B cell (primary cell): ENCODE measurements at regions not wholly inside any gene's neighbourhood (a gene's known extent, or its start where the extent isn't known, plus 50 kb on each side); places are given as distances from the start of the nearest gene placed in this dataset.

Experiments
- ATAC-seq: fragments of 200-7000 bp; cut with Tn5 transposase; one replicate; pipeline ENCODE4 v1.10.0; 2021; ENCODE audit warnings: low read depth, mild to moderate bottlenecking, moderate number of reproducible peaks, moderate library complexity
- CTCF ChIA-PET: fragments of 350-600 bp; sonication (Branson Sonifier 250); formaldehyde crosslinking; loops from one replicate; lab custom pipeline; 2021; ENCODE audit warnings: antibody characterized with exemption, inconsistent platforms; lab: Charles Lee
- POLR2A ChIA-PET: fragments of 350-600 bp; sonication (Branson Sonifier 250); formaldehyde crosslinking; loops from one replicate; lab custom pipeline; 2021; ENCODE audit warnings: antibody characterized with exemption; lab: Charles Lee
- DNase-seq: peaks from one replicate; pipeline ENCODE4 v3.0.0; 2013
- H2AFZ ChIP-seq: 2 replicates; pipeline ENCODE4 v1.6.1; 2012; ENCODE audit warnings: mild to moderate bottlenecking, low read depth, low read length; ENCODE audit not compliant: insufficient read depth, poor library complexity, severe bottlenecking
- H3K27ac ChIP-seq, 2 donors: 1 replicate in 1 of 2; 2 replicates in 1 of 2; pipeline ENCODE4 v1.5.1; 2012 to 2013; ENCODE audit warnings: low read length in 2 of 2, mild to moderate bottlenecking in 2 of 2, moderate library complexity in 1 of 2
- H3K27me3 ChIP-seq, 4 experiments: fragments of 200-600 bp in 1 of 4; sonication (generic) in 1 of 4; replicated peaks in 1 of 4; 1 replicate in 2 of 4; 2 replicates in 2 of 4; pipeline versions ENCODE4 v1.6.1 to v1.7.0; 2013 to 2016; ENCODE audit warnings: low read length in 3 of 4, mild to moderate bottlenecking in 2 of 4, mixed read lengths in 1 of 4, moderate library complexity in 1 of 4; ENCODE audit not compliant: insufficient read depth in 4 of 4, control insufficient read depth in 3 of 4; ENCODE audit errors: control extremely low read depth in 1 of 4
- H3K36me3 ChIP-seq, 2 experiments: replicated peaks in 1 of 2; 1 replicate in 1 of 2; 2 replicates in 1 of 2; pipeline versions ENCODE4 v1.6.1 to v1.7.1; 2013; ENCODE audit warnings: low read length in 1 of 2; ENCODE audit not compliant: insufficient read depth in 2 of 2, control insufficient read depth in 1 of 2; ENCODE audit errors: control extremely low read depth in 1 of 2, extremely low read depth in 1 of 2
- H3K4me1 ChIP-seq, 2 donors: fragments of 200-600 bp in 1 of 2; sonication (generic) in 1 of 2; 1 replicate in 1 of 2; 2 replicates in 1 of 2; pipeline versions ENCODE4 v1.5.1 to v1.6.1; 2013 to 2017; ENCODE audit warnings: low read length in 2 of 2; ENCODE audit not compliant: control insufficient read depth in 2 of 2, insufficient read depth in 2 of 2
- H3K4me2 ChIP-seq: replicated peaks from 2 replicates; pipeline ENCODE3; 2012; ENCODE audit warnings: mild to moderate bottlenecking, low read depth, low read length; ENCODE audit not compliant: poor library complexity, severe bottlenecking
- H3K4me3 ChIP-seq, 5 experiments: fragments of 200-600 bp in 1 of 5; sonication (generic) in 1 of 5; 1 replicate in 3 of 5; 2 replicates in 2 of 5; pipeline versions ENCODE4 v1.5.1 to v1.7.0; 2011 to 2016; ENCODE audit warnings: low read length in 4 of 5, mild to moderate bottlenecking in 4 of 5, low read depth in 2 of 5, control low read depth in 1 of 5, moderate library complexity in 1 of 5; ENCODE audit not compliant: insufficient read depth in 1 of 5; ENCODE audit errors: control extremely low read depth in 1 of 5, extremely low read depth in 1 of 5
- H3K79me2 ChIP-seq: fragments of 200-600 bp; sonication (generic); one replicate; pipeline ENCODE4 v1.6.0; 2016; ENCODE audit warnings: low read length; ENCODE audit not compliant: control insufficient read depth, insufficient read depth
- H3K9ac ChIP-seq: fragments of 200-600 bp; sonication (generic); 2 replicates; pipeline ENCODE4 v1.6.1; 2017; ENCODE audit warnings: mild to moderate bottlenecking, low read length, moderate library complexity
- H3K9me3 ChIP-seq, 3 donors: one replicate each; pipeline versions ENCODE4 v1.6.1 to v1.7.1; 2013; ENCODE audit warnings: low read length in 2 of 3; ENCODE audit not compliant: control insufficient read depth in 2 of 3, insufficient read depth in 1 of 3; ENCODE audit errors: control extremely low read depth in 1 of 3
- H4K20me1 ChIP-seq: 2 replicates; pipeline ENCODE4 v1.6.0; 2012; ENCODE audit warnings: mild to moderate bottlenecking, low read length; ENCODE audit not compliant: insufficient read depth, control insufficient read depth, poor library complexity, severe bottlenecking
- H3K27ac Mint-ChIP-seq: one replicate; pipeline ENCODE4 v1.8.0; 2021; ENCODE audit warnings: mixed read lengths
- H3K27me3 Mint-ChIP-seq: one replicate; pipeline ENCODE4 v1.8.0; 2021; ENCODE audit warnings: mixed read lengths
- H3K4me1 Mint-ChIP-seq: one replicate; pipeline ENCODE4 v1.8.0; 2021; ENCODE audit warnings: mixed read lengths
- H3K4me3 Mint-ChIP-seq: one replicate; pipeline ENCODE4 v1.8.0; 2021; ENCODE audit warnings: mixed read lengths
- H3K9me3 Mint-ChIP-seq: one replicate; pipeline ENCODE4 v1.8.0; 2022; ENCODE audit warnings: mixed read lengths; ENCODE audit not compliant: insufficient read depth
- EZH2 ChIP-seq: IDR thresholded peaks from 2 replicates; pipeline ENCODE4 v1.6.1; 2012; ENCODE audit warnings: borderline replicate concordance, low read depth, mild to moderate bottlenecking, moderate library complexity, low read length; ENCODE audit not compliant: insufficient read depth, poor library complexity, severe bottlenecking
- WGBS: methylation state at CpG from one replicate; pipeline ENCODE4 v1.1.5; 2013; ENCODE audit warnings: missing lambda C conversion rate; ENCODE audit not compliant: insufficient coverage; 5-methylcytosine and 5-hydroxymethylcytosine counted together
- intact Hi-C: fragments of 100-400 bp; cut with micrococcal nuclease; formaldehyde crosslinking; loops from one replicate; pipeline ENCODE4 v1.10.0; 2022
- TF ChIP-seq, protein P1 (sequence below): fragments of 200-600 bp; IDR thresholded peaks from one replicate; pipeline ENCODE4 v1.8.0; 2022; ENCODE audit warnings: antibody characterized with exemption, mild to moderate bottlenecking

DNA sequence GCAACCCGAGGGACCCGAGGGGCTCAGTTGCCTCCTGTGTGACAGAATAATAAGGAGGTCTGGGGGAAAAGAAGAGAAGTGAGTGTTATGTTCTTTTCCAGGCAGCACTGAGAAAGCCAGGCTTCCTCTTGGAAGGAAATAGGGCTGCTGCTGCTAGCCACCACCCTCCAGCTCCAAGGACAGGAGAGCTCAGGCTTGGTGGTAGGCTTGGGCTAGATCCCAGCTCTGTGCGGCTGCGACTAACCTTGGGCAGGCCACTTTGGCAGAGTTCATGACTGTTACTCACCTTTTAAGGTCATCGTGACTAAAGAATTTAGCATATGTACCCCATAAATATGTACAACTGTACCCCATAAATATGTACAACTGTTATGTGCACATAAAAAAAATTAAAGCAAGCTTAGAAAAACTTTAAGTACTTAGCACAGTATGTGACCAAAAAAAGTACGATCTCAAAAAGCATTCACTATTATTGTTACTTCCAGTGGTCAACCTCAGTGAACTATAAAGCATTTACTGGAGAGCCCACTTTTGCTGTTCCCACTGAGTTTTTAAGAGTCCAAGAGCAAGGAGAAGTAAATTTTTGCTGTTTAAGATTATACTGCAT lies 124.7 kb upstream of the POU2AF2 start:
- Histone ChIP-seq H3K9ac (no peak overlapping the region), H4K20me1 (no peaks in the 10 kb centered on the region), H3K4me2 (no peak overlapping the region), H3K27ac (no peak overlapping the region), H3K4me3 (no peak overlapping the region), H3K36me3 (no peaks in the 10 kb centered on the region), H3K79me2 (no peaks in the 10 kb centered on the region), H2AFZ (no peak overlapping the region), H3K4me1 (peaks cover 10% of the 10 kb centered on the region in 2 donors), H3K27me3 (no peaks in the 10 kb centered on the region), H3K9me3 (no peaks in the 10 kb centered on the region)
- Mint-ChIP-seq H3K27ac (no peak overlapping the region), H3K27me3 (no peaks in the 10 kb centered on the region), H3K4me3 (no peak overlapping the region), H3K9me3 (no peaks in the 10 kb centered on the region), H3K4me1 (peaks cover 23% of the 10 kb centered on the region)
- CTCF ChIA-PET: no interaction called here
- DNase-seq (no peak), ATAC-seq (no peak)
- POLR2A ChIA-PET: no interaction called here
- intact Hi-C loops: no loop called here
- TF ChIP-seq EZH2: no peak
- TF ChIP-seq, protein P1, sequence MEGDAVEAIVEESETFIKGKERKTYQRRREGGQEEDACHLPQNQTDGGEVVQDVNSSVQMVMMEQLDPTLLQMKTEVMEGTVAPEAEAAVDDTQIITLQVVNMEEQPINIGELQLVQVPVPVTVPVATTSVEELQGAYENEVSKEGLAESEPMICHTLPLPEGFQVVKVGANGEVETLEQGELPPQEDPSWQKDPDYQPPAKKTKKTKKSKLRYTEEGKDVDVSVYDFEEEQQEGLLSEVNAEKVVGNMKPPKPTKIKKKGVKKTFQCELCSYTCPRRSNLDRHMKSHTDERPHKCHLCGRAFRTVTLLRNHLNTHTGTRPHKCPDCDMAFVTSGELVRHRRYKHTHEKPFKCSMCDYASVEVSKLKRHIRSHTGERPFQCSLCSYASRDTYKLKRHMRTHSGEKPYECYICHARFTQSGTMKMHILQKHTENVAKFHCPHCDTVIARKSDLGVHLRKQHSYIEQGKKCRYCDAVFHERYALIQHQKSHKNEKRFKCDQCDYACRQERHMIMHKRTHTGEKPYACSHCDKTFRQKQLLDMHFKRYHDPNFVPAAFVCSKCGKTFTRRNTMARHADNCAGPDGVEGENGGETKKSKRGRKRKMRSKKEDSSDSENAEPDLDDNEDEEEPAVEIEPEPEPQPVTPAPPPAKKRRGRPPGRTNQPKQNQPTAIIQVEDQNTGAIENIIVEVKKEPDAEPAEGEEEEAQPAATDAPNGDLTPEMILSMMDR: no peak
- WGBS: 79% methylated on average over 2 of the region's 6 CpGs

DNA sequence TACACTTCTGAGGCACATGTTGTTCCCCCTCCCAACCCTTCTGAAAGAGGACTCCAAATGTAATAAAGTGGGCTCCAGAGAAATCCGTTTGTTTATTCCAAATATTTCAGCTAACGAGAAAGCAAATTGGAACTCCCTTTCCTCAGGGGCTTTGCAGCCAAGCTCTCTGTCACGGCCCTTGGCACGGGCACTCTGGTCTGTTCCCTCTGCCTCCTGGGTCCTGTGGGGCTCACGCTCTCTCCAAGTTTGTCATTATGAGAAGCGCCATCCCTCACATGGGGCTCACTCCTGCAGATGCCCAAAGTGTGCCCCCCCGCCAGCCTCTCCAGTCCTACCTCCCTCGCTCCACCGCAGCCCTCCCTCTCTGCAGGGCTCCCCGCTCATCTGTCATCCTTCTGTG lies 125.4 kb upstream of the POU2AF2 start:
- H2AFZ ChIP-seq: no peak overlapping the region
- no peak overlapping the region for H3K27ac ChIP-seq
- no peaks in the 10 kb centered on the region for H3K27me3 ChIP-seq
- Mint-ChIP-seq H3K27ac (no peak overlapping the region), H3K27me3 (no peaks in the 10 kb centered on the region), H3K9me3 (no peaks in the 10 kb centered on the region), H3K4me1 (peaks cover 23% of the 10 kb centered on the region), H3K4me3 (no peak overlapping the region)
- no peaks in the 10 kb centered on the region for H4K20me1 ChIP-seq
- H3K9ac ChIP-seq: no peak overlapping the region
- CTCF ChIA-PET: interaction anchor here (0.9 kb wide), 1 partner anchor 110 kb away, joined by 3 read pairs; no protein-coding TSS in a partner anchor
- no peak overlapping the region for H3K4me3 ChIP-seq
- intact Hi-C loops: no loop called here
- H3K79me2 ChIP-seq: no peaks in the 10 kb centered on the region
- no peak for ATAC-seq
- POLR2A ChIA-PET: no interaction called here
- 98% methylated on average over 10 of the region's 10 CpGs for WGBS
- no peaks in the 10 kb centered on the region for H3K9me3 ChIP-seq
- no peaks in the 10 kb centered on the region for H3K36me3 ChIP-seq
- peaks cover 10% of the 10 kb centered on the region in 2 donors for H3K4me1 ChIP-seq
- TF ChIP-seq, protein P1: no peak
- TF ChIP-seq EZH2: no peak
- H3K4me2 ChIP-seq: no peak overlapping the region
- DNase-seq: no peak
